ENCODE measurements at regions not wholly inside any gene's neighbourhood (a gene's known extent, or its start where the extent isn't known, plus 50 kb on each side); places are given as distances from the start of the nearest gene placed in this dataset.
"Not testable (repeated sequence)": the region's sequence is repeated elsewhere in the genome, so short reads cannot be mapped to it uniquely, and the experiment has no call there.

DNA sequence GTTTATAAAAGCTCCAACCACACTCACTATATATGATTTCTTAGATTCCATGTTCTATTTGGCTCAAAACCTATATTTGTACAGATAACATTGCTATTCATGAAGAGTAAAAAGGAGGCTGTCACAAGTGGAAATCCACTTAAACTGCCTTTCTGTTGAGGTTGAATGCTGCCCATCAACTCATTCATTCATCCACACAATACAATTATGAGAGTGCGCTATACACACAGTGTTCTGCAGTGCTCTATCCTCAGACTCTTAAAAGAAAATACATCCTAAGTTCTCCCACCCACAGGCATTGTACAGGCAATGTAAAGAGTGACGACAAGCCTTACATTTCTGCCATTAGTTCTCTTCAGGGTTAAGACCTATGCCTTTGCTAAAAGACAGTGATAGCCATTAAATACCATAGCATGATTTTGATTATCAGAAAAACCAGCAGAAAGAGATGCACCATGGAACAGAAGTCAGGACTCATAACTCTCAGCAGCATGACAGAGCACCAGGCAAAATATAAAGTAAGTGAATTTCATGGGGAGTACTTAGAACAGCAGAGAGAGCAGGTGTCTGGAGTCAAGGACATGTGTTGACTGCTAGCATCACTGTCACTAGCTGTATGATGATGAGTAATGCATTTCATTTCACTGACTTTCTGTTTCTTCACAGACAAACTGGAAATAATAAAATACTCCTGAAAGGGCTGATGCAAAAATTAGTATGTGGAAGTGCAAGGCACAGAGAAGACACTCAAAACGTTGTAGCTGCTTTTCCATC lies 218.0 kb downstream of the RBM26 start:
- DNase-seq = no peak

DNA sequence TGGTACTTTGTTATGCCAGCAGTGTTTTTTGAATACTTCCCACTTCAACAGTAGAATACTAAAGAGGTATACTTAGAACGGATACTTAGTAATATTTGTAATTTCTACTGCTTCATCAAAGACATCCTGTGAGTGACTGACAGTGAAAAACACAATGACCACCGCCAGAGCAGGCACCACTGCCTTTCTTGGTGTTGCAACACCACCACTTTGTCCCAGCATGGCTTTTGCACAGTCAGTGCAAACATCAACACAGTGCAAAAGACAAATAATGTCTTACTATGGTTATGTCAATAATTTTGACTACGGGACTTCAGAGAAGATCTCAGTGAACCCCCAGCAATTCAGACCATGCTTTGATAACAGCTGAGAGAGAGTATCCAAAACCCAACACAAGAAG lies 220.5 kb downstream of the RBM26 start:
- no peak for DNase-seq

DNA sequence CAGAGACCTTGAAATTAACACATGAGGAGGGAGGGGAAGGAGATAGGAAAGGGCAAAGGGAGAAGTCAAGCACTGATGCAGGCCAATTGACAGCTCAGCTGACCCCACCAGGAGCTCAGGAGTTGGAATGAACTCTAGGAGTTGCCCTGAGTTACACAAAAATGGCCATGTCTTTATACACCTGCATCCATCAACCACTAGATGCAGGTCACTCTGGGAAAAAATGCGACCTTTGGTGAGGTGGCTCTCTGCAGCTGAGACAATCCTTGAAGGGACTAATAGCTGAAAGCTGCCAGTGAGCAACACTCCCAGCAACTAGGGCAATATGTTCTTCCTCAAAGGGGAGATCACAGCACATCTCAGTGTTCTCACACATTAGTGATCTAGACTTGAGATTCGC lies 222.8 kb downstream of the RBM26 start:
- no peak for DNase-seq

DNA sequence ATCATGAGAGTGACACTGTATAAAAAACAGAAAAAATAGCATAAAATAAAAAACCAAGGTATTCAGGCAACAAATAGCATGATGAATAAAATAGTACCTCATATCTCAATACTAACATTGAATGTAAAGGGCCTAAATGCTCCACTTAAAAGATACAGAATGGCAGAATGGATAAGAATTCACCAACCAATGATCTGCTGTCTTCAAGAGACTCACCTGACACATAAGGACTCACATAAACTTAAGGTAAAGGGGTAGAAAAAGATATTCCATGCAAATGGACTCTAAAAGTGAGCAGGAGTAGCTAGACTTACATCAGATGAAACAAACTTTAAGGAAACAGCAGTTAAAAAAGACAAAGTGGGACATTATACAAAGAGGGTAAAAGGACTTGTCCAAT lies 232.4 kb downstream of the RBM26 start:
- not testable (repeated sequence) for DNase-seq

DNA sequence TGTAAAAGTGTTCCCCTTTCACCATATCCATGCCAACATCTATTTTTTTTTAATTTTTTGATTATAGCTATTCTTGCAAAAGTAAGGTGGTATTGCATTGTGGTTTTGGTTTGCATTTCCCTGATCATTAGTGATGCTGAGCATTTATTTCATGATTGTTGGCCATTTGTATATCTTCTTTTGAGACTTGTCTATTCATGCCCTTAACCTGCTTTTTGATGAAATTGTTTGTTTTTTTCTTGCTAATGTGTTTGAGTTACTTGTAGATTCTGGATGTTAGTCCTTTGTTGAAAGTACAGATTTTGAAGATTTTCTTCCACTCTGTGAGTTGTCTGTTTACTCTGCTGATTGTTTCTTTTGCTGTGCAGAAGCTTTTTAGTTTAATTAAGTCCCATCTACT lies 233.1 kb downstream of the RBM26 start:
- not testable (repeated sequence) for DNase-seq

DNA sequence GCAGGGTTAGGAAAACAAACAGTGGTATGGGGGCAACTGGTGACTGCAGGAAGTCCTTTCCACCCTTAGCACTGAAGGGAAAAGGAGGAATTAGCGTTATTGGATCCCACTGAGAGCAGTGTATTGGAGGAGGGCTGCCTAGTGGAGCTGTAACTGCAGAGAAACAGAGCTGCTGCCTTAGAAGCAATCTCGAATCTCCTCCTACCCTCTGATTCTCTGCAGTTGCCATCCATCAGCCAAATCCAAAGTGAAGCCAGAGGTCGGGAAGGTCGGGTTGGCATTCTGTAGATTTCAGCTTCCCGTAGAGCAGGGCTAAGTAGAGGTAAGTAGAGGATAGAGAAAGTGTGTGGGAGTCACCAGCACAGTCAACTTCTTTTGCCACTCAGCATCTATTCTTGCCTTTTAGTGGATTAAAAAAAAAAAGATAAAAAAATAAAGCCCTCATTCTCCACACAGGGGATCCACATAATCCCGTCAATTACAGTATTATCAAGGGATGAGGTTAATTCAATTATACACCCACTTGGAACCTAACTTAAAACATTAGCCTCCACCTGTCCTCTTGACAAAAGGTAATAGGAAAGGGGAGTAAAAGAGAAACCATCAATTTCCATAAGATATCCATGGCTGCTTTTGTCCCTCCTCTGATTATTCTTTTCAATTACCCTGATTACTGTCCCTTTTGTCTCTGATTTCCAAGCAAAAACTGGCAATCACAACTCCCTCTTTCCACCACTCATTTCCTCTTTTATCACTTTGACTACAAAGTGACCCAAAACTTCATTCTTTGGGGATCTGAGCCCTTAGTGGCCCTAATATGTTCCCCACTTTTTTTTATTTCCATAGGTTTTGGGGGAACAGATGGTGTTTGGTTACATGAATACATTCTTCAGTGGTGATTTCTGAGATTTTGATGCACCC lies 234.7 kb downstream of the RBM26 start:
- no peak for DNase-seq

DNA sequence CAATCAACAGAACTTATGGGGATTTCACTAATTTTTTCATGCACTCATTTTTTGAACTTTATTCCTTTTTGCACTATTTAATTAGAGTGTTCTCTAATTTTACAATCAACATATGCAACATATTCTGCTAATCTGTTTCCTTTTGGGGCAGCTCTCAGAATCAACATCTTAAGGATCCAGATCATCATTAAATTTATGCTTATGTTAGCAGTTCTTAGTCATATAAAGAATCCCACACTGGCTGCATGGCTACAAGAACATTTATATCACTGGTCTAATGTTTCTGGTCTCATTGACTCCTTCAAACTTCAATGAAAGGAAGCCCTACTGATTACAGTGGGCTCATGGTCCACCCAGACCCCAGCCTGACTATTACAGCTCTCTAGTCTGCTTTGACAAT lies 245.2 kb downstream of the RBM26 start:
- DNase-seq = no peak

DNA sequence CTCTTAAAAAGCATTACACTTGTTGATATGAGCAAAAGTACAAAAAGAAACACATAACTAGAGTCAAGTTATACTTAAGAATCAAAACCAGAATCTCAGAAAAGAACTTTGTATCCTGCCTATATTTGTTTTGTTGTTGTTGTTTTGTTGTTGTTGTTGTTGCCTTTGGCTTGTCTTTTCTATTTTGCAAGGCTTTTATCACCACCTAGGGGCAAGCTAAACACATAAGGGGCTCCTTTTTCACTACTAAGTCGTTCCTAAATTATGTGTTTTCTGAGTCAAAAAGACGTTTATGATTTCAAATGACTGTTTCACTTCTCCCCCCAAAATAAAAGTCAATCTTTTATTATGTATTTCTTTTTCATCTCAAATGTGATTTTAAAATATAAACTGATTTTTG lies 250.2 kb downstream of the RBM26 start:
- no peak for DNase-seq

DNA sequence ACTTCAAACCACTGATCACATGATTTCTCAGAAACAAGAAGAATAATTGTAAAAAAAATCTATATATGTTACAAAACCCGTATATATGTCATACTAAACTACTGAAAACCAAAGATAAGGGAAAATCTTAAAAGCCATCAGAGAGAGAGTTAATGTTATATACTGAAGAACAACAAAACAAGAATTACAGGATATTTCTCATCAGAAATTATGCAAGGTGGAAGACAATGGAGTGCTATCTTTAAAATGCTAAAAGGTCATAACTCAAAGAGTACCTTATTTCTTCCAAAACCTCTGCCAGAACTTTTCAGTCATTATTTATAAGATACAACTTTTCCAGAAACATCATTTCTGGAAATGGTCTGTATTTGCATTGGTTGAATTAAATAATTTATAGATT lies 256.8 kb downstream of the RBM26 start:
- DNase-seq = no peak

DNA sequence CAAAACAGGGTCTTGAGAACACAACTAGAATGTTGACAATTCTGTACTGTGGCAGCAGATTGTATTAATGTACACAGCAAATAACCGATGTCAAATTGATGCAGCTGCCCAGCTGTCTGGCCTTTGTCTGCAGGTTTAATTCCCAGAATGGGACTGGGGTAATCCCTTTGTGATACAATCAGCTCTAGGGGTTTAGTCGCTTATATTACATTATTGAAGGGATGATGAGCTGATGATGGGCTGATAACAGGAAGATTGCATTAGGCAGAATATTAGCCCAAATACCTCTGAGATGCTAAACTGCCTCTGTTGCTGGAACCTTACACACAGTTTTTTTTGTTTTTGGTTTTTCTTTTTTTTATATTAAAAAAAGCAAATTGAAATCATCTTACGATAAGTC lies 265.0 kb downstream of the RBM26 start:
- no peak for DNase-seq

DNA sequence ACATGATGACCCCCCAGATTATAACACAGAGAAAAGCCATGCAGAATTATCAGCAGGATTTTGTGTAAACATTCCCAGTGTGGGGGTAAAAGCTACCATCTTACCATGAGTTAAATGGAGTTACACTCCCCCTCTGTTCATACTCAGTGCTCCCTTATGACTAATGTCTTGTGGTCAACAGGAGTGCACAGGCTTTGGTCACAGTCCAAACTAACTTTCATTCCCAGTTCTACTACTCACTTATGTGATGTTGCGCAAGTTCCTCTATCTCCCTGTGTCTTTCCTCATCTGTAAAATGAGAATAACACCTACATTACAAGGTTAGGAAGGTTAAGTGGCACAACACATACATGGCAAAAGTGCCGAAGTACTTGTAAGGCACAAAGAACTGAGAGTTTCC lies 277.9 kb downstream of the RBM26 start:
- DNase-seq = no peak

DNA sequence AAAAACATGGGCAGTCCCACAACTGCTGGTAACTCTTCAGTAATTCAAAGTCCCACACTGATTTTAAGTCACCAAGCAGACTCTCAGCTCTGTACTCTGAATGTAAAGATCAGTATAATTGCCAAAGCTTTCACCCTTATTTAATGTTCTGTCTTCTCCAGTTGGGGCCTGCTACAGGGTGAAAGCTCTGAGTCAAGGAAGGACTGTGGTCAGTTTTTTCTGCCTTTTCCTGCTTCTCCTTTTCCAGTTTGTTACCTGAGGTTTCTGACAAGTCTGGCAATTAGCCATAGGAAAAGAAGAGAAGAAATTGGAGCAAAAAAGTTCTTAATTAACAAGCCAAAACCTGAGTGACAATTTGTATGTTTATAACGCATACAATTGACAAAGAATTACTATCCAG lies 279.3 kb downstream of the RBM26 start:
- no peak for DNase-seq

DNA sequence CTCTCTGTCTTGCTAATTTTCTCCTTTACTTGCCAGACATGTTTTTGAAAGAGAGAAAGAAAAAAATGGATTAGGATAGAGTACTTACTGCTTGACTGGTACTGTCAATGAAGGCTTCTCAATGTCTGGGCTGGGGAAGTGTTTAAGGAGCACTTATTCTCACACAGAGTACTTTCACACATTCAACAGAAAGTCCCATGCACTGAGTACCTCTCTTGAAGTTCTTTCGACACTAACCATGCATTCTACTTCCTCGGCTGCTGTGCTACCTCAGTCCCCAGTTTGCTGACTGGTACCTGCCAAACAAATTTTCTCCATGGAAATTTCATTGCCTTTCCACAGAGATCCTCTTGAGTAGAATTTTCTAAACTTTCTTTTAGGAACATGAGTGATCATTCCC lies 281.9 kb downstream of the RBM26 start:
- no peak for DNase-seq

DNA sequence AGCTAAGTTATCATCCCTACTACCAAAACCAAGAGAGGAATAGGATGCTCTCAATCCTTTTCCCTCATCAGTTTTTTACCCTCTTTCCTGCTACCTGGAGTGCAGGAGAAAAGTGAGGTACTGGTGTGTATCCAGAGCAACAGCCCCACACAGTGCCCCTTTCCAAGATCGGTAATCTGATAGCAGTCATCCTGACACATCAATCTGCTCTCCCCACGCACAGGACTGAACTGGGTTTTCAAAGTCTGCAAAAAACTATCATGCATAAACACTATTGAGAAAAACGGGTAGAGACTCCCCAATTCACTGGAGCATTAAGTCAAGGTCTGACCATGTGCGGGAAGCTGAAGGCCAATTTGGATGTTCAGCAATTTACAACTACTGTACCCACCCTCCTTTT lies 284.8 kb downstream of the RBM26 start:
- no peak for DNase-seq

DNA sequence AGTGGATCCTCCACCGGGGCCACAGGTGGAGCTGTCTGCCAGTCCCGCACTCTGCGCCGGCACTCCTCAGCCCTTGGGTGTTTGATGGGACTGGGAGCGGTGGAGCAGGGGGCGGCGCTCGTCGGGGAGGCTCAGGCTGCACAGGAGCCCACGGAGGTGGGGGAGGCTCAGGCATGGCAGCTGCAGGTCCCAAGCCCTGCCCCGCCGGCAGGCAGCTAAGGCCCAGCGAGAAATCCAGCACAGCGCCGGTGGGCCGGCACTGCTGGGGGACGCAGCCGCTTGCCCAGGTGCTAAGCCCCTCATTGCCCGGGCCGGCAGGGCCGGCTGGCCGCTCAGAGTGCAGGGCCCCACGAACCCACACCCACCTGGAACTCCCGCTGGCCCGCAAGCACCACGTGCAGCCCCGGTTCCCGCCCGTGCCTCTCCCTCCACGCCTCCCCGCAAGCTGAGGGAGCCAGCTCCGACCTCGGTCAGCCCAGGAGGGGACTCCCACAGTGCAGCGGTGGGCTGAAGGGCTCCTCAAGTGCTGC lies 286.4 kb downstream of the RBM26 start:
- DNase-seq = no peak

DNA sequence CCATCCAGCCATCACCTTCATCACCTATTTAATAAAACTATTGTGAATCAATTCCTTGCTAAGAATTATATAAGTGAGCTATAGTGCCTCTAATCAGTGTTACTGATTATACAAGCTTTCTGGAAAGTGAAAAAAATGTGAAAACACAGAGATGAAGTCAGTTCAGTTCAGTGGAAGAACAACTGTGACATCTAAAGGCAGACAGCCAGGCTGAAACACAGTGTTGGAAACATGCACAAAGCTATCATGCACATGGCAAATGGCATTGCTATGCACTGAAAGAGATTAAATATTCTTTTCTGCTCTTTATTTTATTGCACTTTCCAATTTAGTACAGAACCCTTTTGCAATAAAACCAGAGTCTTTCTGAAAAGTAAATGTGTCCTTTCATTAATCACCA lies 294.0 kb downstream of the RBM26 start:
- no peak for DNase-seq

DNA sequence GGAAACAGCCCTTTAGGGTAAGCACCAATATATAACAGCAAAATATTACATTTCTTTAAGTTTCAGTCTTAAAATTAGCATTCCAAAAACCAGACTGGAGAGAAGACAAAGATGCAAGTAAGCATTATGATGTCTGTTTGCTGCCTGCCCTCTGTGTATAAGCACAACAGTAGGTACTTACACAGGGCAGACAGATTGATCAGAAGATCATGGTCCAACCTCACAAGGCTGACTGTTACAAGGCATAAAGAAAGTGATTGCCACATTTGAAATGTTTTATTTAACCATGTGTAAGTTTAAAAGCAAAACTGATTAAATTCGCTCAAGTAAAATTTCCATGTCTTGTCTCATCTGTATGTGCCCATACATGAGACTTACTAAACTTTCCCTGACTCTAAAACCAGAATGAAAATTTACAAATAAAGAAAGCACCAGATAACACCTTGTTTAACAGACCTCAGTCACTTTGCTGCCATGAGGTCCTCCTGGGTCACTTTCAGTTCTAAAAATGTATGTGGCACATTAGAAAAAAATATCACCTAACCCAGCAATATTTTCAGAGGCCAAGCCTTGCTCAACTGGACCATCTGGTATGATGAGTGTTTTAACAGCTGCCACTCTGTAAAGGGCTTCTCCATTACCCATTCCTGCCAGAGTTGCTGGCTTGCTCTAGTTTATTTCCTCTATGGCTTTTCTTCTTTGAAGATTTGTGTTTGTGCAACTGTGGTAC lies 297.0 kb downstream of the RBM26 start:
- no peak for DNase-seq

DNA sequence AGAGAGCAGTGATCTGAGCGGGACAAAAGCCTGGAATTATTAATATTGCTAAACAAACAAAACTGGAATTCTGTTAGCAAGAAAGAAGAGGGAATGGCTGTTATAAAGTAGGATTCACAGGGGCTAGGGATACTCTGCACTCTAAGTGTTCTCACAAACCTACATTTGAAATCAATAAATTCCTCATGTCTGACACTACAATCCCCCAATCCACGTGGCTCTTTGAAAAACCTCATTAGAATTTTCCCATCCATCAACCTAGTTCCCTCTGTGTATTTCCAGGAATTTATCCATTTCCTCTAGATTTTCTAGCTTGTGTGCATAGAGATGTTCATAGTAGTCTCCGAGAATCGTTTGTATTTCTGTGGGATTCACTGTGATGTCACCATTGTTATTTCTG lies 307.5 kb downstream of the RBM26 start:
- no peak for DNase-seq

DNA sequence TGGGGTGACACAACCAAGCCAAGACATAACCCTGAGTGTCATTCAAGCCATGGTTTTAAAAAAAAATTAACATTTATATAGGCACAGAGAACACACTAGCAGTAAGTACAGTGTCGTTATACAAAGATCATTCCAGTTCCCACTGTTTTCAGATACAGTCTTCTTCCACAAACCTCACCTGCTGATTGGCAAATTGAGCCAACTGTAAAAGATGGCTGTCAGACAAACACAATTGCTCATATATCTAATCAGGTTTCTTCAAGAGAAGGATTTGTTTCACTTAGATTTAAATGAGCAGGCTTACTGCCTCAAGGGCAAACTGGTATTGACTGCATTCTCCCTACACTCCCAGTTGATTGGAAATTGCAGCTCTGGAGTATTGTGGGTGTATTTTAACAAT lies 308.9 kb downstream of the RBM26 start:
- no peak for DNase-seq

DNA sequence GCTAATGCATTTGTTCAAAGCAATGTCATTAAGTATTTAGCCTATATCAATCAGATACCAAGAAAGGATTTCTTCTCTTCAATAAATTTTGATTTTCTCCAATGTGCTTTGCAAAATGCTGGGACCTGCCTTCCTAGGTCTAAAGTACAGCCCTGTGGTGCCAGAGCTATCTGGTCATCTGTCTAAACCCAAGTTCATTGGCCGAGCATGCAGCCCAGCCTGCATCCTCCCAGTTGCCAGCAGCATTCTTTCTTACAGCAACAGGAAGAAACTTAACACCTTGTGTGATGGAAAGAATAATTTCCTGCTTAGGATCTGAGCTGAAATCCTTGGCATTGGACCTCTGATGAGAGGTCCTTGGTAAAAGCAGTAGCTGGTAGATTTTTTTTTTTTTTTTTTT lies 310.0 kb downstream of the RBM26 start:
- no peak for DNase-seq

DNA sequence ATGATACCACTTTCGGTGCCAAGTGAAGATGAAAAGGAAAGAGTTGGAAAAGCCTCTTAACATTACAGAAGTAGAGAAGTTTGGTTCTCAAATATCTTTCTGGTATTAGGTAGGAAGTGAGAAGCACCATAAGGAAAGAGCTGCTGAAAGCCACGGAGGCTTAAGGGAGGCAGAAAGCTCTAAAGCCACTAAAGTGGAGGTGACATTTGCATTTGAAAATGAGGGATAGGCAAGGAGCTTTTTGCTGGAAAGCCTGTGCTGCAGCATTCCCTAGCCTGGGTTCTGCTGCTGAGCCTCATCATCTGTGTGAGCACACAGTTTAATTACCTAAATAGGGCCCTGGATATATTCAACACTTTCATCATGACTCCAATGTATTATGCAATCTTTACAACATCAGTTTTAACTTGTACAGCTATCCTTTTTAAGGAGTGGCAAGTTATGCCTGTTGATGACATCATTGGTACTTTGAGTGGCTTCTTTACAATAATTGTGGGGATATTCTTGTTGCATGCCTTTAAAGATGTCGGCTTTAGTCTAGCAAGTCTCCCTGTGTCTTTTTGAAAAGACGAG lies 315.4 kb downstream of the RBM26 start:
- no peak for DNase-seq

DNA sequence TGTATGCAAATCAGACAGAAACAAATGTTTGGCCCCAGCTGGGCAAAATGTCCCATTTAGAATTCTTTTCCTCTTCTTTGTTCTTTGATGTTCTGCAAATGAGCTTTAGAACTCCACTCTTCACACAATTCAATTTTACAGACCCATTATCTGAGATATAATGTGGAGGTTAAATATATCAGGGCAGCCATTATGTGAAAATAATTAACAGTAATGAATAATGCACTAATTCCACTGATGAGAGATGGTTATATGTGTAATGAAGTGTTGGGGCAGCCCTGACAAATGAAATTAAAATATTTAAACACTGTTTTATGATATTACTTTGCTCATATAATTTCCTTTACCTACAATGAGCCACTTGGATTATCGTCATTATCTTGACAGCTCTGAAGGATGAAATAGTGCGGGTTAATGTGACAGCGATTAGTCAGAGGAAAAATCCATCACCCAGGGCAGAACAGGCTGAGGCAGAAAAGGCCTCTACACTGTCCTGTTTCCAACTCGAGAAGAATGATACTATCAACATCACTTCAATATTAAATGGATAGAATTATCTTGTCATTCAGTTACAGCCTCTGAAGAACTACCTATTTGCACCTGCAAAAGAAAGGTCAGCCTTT lies 321.1 kb downstream of the RBM26 start:
- DNase-seq = no peak

DNA sequence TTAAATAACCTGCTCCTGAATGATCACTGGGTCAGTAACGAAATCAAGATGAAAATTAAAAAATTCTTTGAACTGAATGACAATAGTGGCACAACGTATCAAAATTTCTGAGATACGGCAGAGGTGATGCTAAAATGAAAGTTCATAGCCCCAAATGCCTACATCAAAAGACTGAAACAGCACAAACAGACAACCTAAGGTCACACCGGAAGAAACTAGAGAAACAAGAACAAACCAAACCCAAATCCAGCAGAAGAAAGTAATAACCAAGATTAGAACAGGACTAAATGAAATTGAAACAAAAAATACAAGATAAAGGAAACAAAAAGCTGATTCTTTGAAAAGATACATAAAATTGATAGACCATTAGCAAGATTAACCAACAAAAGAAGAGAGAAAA lies 324.1 kb downstream of the RBM26 start:
- no peak for DNase-seq

Measured in stimulated activated naive CD4-positive, alpha-beta T cell treated with Interleukin-2 at 50 U/mL for 16 hours (primary cell).